ENCODE measurements at regions not wholly inside any gene's neighbourhood (a gene's known extent, or its start where the extent isn't known, plus 50 kb on each side); places are given as distances from the start of the nearest gene placed in this dataset.
A peak's percentile ranks its signal among the peaks of the same experiment; 100 is the strongest.
"Not testable (repeated sequence)": the region's sequence is repeated elsewhere in the genome, so short reads cannot be mapped to it uniquely, and the experiment has no call there.

DNA sequence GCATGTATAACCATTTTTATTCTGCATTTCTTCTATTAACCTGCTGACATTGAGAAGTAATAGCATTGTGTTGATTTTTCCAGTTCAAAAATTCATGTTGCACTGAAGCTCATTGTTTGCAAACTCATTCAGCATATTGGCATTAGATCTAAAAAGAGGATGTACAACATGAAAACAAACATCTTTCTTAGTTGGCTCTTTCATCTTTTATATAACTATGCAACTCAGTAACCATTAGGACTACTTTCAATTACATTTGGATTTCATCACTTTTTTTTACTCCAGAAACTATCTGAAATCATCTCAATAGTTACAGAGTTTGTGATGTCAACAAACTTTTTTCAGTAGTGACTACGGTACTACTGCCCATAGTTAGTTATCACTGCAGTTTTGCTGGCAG, 346.0 kb upstream of the EPHA5 start:
- TF ChIP-seq CTCF (IDR thresholded peaks at IDR 0.05; ENCODE audit: partially characterized antibody, unreplicated experiment) = no peak
- Mint-ChIP-seq H3K9me3 (ENCODE audit: unreplicated experiment) (peaks cover 9% of the 10 kb centered on the region), H3K4me1 (ENCODE audit: low read depth, unreplicated experiment) (no peaks in the 10 kb centered on the region), H3K27ac (ENCODE audit: unreplicated experiment) (no peak overlapping the region), H3K4me3 (ENCODE audit: unreplicated experiment) (no peak overlapping the region), H3K27me3 (ENCODE audit: unreplicated experiment) (peaks cover 6% of the 10 kb centered on the region), H3K36me3 (ENCODE audit: unreplicated experiment) (peaks cover 22% of the 10 kb centered on the region)
- DNase-seq = no peak

DNA sequence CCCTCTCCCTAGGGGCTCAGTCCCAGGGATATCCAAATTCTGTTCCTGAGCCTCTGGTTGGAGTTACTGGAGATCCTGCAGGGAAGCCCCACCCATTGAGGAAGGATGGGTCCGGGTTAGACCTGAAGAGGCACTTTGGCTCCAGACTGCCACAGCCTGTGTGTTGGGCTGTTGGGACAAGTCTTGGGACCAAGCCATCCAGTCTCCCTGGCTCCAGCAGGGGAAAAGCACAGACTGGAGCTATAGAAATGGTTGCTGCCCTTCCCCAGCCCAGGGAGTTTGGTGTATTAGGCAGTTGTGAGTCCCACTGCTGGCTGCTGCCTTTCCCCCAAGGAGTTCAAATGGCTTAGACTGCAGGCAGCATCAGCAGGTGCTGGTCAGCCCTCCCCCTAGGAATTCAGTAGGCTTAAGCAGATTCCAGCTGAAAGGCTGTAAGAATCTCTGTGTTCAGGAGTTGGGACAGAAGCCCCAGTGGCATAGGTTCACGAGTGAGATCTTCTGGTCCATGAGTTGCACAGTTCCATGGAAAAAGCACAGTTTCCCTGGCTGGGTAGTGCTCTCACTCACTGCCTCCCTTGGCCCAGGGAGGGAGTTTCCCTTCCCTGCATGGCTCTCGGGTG, 344.0 kb upstream of the EPHA5 start:
- TF ChIP-seq CTCF (IDR thresholded peaks at IDR 0.05; ENCODE audit: partially characterized antibody, unreplicated experiment) = no peak
- Mint-ChIP-seq H3K27me3 (ENCODE audit: unreplicated experiment) (peaks cover 6% of the 10 kb centered on the region), H3K4me1 (ENCODE audit: low read depth, unreplicated experiment) (no peaks in the 10 kb centered on the region), H3K9me3 (ENCODE audit: unreplicated experiment) (peaks cover 9% of the 10 kb centered on the region), H3K4me3 (ENCODE audit: unreplicated experiment) (no peak overlapping the region), H3K36me3 (ENCODE audit: unreplicated experiment) (peaks cover 26% of the 10 kb centered on the region), H3K27ac (ENCODE audit: unreplicated experiment) (no peak overlapping the region)
- DNase-seq = no peak

DNA sequence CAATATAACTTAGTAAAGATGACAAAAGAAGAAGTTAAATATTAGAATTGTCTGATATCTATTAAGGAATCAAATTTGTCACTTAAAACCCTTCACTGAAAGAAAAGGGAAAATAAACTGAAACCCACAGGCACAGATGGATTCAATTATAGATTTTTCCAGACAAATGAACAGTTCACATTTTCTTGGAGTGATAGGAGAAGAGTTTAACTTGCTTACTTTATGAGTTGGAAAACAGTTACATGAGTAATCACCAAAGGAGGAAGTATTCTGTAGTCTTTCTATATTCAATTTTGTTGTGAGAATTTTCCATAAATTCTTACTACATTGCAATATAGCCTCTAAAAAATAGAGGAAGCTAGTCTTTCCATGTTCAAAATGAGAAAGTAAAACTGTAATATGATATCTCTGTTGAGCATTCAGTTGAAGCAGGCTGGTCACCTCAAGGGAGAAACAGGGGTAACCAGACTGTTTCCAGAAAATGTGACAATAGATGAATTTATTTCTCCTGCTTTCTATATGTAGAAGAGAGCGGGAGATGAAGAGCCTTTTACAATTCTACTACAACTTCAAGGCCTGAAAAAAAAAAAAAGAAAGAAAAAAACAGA, 330.3 kb upstream of the EPHA5 start:
- peak overlapping the region; percentile 63 for H3K4me3 Mint-ChIP-seq (ENCODE audit: unreplicated experiment)
- no peak for TF ChIP-seq CTCF (IDR thresholded peaks at IDR 0.05; ENCODE audit: partially characterized antibody, unreplicated experiment)
- DNase-seq = no peak
- H3K27me3 Mint-ChIP-seq (ENCODE audit: unreplicated experiment) = no peaks in the 10 kb centered on the region
- no peaks in the 10 kb centered on the region for H3K9me3 Mint-ChIP-seq (ENCODE audit: unreplicated experiment)
- H3K27ac Mint-ChIP-seq (ENCODE audit: unreplicated experiment) = peak overlapping the region; percentile 65
- peaks cover 16% of the 10 kb centered on the region for H3K4me1 Mint-ChIP-seq (ENCODE audit: low read depth, unreplicated experiment)
- H3K36me3 Mint-ChIP-seq (ENCODE audit: unreplicated experiment) = peaks cover 5% of the 10 kb centered on the region

DNA sequence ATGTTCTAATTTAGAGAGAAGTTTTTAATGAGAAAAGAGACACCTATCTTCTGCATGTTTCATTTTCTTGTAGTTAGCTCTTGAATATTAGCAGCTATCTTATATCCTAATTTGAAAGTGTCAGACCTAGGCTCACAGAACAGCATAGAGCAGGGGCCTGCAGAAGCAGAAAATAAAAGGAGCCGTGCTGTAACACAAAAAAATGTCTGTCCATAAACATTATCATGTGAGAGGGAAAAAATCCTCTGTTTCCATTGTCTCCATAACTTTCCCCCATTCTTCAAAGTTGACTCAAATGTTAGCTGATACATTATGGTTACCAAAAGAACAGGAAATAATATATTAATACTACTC, 329.2 kb upstream of the EPHA5 start:
- Mint-ChIP-seq H3K27ac (ENCODE audit: unreplicated experiment) (peak overlapping the region; percentile 84), H3K36me3 (ENCODE audit: unreplicated experiment) (peaks cover 5% of the 10 kb centered on the region), H3K4me3 (ENCODE audit: unreplicated experiment) (peak overlapping the region; percentile 68), H3K9me3 (ENCODE audit: unreplicated experiment) (no peaks in the 10 kb centered on the region), H3K27me3 (ENCODE audit: unreplicated experiment) (no peaks in the 10 kb centered on the region), H3K4me1 (ENCODE audit: low read depth, unreplicated experiment) (peaks cover 16% of the 10 kb centered on the region)
- no peak for DNase-seq
- no peak for TF ChIP-seq CTCF (IDR thresholded peaks at IDR 0.05; ENCODE audit: partially characterized antibody, unreplicated experiment)

- H3K36me3 Mint-ChIP-seq (ENCODE audit: unreplicated experiment); H3K27me3 Mint-ChIP-seq (ENCODE audit: unreplicated experiment); H3K9me3 Mint-ChIP-seq (ENCODE audit: unreplicated experiment): not testable (repeated sequence)
- H3K4me1 Mint-ChIP-seq (ENCODE audit: low read depth, unreplicated experiment) = peaks cover 16% of the 10 kb centered on the region
- peak; percentile 13 for DNase-seq
- peak overlapping the region; percentile 84 for H3K27ac Mint-ChIP-seq (ENCODE audit: unreplicated experiment)
- peak overlapping the region; percentile 68 for H3K4me3 Mint-ChIP-seq (ENCODE audit: unreplicated experiment)
Observed at GRCh38 chr4:65998807-65999517, 328.7 kb upstream of the EPHA5 start.
